HTR-8/SVneo (cell line): ENCODE measurements at regions not wholly inside any gene's neighbourhood (a gene's known extent, or its start where the extent isn't known, plus 50 kb on each side); places are given as distances from the start of the nearest gene placed in this dataset.

Source experiments
- DNase-seq: peaks from one replicate; pipeline ENCODE4 v3.0.0; 2011; ENCODE audit warnings: low spot score, mixed read lengths; ENCODE audit not compliant: insufficient read length
- FAIRE-seq: peaks from 2 replicates; lab custom pipeline; 2011; peaks lifted over from hg19 to GRCh38; lab: Jason Lieb, UNC

DNA sequence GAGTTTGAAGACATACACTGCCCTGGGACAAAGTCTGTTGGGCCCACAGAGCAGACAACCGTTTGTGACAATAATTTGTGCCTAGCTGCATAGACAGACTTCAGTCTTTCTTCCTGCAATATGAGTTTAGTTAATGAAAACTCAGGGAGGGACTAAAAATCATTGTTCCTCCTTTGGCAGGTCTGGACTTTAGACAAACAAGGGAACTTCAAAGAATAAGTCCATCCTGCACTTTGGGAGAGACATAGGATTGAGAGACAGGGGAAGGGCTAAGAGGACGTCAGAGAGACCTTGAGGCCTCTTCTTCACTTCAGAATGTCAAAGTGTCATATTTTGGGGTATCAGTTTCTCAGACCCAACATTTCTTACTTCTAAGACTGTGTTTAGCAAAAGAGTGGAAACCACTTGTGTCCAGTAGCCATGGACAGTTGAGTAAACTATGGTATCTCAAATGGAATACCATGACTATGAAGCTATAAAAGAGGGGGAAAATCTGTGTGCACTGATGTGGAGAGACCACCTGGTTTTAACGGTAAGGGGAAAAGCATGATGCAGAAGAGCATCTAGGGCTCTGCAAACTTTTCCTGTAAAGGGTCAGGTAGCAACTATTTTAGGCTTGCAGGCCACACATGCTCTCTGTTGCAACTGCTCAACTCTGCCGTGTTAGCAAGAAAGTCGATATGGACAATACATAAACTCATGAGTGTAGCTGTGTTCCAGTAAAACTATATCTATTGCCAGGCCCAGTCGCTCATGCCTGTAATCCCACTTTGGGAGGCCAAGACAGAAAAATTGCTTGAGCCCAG is 217.8 kb upstream of the SH3BP4 start:
- FAIRE-seq (no peak), DNase-seq (no peak)

DNA sequence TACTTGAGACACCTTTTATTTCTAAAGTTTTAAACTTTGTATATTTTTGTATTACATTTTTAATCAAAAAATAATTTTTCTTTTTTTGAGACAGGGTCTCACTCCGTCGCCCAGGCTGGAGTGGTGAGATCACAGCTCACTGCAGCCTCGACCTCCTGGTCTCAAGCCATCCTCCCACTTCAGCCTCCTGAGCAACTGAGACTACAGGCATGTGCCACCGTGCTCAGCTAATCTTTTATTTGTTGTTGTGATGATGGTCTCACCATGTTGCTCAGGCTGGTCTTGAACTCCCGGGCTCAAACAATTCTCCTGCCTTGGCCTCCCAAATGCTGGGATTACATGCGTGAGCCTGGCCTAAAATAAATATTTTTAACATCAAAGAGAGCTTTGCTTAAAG is 218.7 kb upstream of the SH3BP4 start:
- FAIRE-seq, result no peak
- DNase-seq, result no peak

DNA sequence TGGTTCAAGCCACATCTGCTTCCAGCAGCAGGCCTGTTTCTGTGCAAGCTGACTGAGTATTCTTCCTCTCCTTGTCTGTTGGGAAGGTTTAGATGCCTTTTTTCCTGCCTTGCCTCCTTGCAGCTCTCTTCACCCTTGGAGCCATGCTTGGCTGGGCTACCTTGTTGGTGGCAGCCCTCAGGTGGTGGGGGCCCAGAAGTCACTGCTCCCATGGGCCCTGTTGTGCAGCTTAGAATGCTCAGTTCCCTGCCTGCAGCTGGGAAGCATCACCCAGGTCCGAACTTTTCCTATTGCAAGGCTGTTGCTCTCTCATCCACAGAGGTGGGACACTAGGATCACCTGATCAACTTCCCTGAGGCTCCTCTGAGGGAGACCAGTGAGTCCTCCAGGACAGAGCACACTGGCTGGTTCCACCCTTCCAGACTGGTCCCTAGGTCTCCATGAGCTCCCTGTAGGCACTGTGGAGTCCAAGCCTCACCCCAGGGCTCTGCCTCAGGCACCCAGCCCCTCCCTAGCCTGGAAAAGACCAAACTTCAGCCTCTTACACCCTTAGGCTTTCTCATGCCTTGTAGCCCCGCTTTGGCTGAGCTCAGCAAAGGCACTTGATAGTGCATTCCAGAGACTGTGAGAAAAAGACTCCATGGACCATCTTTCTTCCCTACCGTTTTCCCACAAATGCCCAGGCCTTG is 219.3 kb upstream of the SH3BP4 start:
- FAIRE-seq, result no peak
- no peak for DNase-seq

DNA sequence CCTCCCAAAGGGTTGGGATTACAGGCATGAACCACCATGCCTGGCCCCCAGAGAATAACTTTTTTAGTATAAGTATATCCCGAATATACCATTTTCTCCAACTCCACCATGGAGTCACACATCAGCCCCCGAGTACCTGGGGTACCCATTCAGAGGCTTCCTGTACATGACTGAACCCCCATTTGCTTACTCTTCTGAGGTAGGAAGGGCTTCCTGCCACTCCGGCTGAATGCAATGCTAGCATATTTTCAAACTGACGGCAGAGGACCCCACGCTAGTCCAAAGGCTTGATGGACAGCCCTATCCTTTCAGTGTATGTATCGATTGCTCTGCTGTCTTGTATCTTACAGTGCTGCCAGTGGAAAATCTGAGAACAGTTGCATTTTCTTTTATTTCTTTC is 220.6 kb upstream of the SH3BP4 start:
- FAIRE-seq (no peak), DNase-seq (no peak)

DNA sequence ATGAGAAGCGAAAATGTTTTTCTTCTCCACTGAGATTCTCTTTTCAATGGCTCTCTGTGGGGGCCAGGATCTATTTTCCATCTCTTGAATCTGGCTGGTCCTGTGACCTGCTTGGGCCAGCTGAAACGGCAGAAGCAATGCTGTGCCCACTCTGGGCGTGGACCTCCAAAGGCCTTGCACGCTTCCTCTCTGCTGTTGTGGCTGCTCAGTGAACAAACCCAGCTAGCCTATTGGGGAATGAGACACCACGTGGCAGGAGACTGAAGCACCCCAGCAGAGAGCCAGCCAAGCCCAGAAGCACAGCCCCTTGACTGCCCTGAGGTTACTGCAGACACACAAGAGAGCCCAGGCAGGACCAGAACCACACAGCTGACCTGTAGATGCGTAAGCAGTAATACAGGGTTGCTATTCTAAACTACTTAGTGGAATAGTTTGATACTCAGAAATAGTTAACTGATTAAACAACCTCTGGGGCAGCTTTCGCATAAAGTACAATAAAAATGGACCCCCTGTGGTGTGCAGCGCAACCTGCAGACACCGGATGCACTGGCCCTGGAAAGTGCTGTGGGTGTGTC is 221.7 kb upstream of the SH3BP4 start:
- no peak for FAIRE-seq
- no peak for DNase-seq

DNA sequence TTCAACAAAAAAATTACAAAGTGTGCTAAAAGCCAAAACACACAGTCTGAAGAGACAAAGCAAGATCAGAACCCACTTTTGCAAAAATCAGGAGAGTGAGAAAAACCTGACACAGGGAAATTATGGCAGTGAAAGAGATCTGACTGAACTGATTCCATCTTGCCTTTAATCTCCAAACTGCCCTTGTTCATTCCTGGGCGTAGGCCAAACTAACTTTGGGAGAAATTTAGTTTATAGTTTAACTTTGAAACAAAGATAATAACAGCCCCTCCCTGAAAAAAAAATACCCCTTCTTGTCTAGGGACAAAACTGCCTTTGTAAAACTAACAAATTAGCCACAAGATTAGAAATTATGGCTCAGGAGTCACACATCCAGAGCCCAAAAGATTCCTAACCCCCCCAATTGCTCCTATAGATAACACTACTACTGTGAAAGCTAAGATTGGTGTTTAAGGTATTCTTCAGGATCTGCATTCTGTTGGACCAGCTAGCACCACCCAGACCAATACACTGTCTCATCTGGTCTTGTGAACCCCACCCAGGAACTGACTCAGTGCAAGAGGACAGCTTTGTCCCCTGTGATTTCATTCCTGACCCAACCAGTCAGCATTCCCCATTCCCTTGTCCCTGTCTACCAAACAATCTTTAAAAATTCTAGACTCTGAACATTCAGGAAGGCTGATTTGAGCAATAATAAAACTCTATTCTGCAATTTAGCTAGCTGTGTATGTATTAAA is 226.1 kb upstream of the SH3BP4 start:
- DNase-seq (no peak), FAIRE-seq (no peak)

DNA sequence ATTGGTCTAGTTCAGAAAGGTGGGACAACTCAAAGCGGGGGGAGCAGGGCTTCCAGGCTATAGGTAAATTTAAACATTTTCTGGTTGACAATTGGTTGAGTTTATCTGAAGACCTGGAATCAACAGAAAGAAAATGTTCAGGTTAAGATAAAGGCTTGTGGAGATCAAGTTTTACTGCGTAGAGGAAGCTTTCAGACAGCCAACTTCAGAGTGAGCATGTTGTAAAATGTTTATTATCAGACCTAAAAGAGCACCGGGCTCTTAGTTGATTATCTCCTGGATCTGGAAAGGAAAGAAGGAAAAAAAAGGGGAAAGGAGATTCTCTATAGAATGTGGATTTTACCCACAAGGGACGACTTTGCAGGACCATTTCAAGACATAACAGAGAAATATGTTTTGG is 227.0 kb upstream of the SH3BP4 start:
- FAIRE-seq (no peak), DNase-seq (no peak)

DNA sequence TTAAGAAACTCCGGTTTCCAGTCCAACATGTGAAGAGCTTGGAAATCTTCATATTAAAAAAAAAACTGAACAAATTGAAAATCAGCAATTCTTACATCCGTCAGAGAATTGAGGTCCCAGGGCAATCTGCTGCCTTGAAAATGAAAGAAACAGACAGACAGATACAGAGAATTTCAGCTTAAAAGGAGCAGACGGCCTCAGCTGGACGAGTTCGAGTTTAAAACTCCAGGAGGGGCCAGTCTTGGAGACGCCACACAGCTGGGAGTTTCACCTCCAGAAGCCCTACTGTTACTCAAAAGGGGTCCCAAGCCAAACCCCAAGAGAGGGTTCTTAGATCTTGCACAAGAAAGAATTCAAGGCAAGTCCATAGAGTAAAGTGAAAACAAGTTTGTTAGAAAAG is 226.5 kb upstream of the ARL4C start:
- DNase-seq (no peak), FAIRE-seq (no peak)

DNA sequence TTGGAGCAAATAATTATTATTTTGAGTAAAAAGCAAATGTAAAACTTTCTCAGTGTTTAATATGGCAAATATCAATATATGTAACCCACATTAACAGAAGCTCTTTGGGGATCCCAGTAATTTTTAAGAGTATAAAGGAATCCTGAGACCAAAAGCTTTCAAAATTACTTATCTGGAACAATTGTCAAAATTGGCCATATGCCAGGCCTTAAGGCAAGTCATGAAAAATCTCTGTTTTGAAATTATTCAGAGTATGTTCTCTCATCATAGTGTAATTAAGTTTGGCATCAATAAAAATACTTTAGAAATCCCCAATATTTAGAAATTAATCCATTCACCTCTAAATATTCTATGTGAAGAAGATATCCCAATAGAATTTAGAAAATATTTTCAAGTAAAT is 225.3 kb upstream of the ARL4C start:
- no peak for FAIRE-seq
- no peak for DNase-seq

DNA sequence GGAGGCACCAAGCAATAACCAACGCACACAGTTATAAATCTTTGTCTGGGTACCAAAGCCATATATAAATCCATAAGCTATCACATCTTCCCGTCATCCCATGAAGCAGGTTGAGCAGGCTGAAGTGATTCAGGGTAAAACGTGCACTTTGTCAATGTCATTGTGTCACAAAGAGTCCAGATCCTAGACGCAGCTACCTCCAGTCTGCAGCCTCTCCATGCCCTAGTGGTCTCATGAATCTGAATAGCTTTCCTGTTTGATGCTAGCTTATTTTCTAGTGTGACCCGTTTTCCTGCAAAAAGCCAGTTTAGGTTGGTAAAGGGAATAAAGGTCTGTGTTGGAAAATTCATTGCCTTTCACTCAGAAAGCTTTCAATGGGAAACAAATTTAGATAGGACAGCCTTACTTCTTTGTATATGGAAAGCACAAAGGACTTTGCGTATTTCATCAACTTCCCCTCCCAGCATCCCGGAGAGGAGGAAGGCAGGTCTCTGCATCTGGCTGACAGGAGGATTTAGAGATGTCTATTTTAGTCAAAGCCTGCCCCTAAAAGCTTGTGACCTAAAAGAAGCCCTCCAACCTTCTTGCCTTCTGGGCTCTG is 222.3 kb upstream of the ARL4C start:
- FAIRE-seq (no peak), DNase-seq (no peak)

DNA sequence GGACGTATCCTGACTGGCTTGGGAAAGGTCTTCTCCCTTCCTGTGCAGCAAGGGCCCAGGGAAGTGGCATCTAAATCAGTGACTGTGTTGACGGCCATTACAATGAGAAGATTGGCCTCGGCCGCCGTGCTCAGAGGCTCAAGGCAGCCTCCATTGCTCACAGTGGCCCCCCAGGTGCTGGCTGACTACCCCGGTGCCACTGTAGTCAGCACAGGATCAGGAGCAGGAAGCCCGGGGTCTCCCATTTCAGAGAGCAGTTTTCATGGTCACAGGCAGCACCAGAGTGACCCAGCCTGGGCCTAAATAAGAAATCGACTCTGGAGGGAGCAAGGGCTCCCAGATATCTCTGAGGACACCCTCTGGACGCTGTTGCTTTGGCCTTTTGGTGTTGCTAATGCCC is 219.4 kb upstream of the ARL4C start:
- FAIRE-seq, result no peak
- no peak for DNase-seq

DNA sequence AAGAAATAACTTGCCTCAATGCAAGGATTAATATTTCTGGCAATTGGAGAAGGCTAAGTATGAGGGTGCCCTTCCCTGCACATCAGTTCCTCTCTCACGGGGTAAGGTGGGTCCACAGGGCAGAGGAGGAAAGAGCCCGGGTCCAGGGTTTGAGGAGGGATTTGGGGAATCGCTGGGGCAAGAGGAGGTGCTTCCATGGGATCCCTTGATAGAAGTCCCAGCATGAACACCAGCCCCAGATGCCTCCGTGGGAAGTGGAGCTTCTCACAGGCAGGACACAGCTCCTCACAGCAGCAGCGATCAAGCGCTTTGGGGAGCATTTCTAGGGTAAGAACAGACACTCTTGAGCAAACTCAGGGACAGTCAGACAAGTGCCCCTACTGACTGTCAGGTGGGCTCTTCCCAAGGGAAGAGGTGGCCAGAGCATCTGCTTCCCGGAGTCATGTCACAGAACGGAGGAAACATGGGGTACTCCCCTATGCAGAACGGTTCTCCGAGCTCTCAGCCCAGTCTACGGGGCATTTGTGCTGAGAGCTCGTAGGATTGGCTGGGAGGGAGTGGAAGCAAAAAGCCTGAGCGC is 218.9 kb upstream of the ARL4C start:
- FAIRE-seq (no peak), DNase-seq (no peak)

DNA sequence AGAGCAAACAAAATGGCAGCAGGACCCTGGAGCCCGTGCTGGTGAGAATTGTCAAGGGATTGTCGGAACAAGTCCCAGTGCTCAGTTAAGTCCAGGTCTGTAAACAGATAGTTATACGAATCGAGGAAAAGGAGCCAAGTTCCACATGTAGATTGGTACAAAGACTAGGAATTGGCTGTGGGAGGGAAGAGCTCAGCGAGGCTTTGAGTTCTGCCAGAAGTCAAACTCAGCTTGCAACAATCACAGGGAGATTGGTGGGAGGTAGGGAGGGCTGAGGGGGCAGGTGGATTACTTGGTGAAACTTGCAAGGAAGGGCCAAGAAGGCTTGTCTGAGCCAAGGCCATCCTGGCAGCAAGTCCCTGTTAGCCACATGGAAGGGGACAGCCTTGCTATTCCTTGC is 217.8 kb upstream of the ARL4C start:
- DNase-seq, result no peak
- no peak for FAIRE-seq

DNA sequence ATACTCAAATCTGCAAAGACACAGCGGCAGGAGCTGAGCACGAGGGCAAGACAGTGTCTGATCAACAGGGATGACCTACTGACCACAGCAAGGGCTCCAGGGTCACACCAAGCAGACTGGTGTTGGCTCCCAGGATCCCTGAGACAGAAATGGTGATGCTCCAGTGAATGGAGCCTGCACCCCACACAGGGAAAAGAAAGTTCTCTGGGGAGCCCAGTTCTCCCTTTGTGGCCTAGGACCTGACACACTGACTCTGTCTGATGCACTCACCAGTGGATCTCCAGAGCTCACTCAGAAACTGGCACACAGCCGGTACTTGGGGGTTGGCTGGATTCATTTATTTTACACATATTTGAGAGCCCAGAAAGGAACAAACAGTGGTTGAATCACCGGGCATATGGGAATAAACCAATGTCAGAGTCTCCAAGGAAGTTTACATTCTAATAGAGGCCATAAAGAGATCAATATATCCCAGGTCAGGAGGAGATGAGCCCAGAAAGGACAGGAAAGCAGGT is 215.6 kb upstream of the ARL4C start:
- no peak for FAIRE-seq
- DNase-seq, result no peak

DNA sequence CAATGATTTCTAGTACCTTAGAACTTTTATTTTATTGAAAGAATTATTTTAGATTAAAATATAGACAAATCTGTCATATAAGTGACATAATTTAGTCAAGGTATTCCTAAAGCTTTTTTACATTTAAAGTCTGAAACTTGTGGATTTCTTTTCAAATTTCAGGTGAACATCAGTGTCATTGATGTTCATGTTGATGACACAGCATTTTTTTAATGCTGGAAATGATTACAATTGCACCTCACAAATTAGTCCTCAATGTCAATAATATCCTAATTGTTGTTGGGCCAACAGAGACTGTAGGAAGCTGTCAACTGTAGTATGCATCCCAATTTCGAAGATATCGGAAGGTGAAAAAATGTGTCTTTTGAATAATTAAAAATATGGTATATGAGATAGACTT is 214.4 kb upstream of the ARL4C start:
- FAIRE-seq, result no peak

DNA sequence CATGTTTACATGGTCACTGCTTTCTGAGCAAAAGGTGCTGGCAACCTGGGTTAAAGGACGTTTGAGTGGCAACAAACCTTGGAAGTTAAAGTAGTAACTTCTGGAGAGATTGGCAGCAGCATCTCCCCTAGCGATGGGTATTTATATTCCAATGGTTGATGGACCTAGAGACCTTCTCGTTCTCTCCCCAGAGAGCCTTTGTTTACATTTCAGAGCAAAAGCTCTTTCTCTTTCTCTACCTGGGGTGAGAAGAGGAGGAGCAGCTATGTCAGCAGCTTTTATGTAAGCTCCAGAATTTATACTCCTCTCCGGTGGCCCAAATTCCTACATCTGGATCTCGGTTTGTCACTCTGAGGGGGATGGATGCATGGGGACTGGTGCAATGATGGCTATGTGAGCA is 213.7 kb upstream of the ARL4C start:
- no peak for DNase-seq
- FAIRE-seq, result no peak

More for the DNA sequence above, 214.4 kb upstream of the ARL4C start:
- DNase-seq, result no peak

DNA sequence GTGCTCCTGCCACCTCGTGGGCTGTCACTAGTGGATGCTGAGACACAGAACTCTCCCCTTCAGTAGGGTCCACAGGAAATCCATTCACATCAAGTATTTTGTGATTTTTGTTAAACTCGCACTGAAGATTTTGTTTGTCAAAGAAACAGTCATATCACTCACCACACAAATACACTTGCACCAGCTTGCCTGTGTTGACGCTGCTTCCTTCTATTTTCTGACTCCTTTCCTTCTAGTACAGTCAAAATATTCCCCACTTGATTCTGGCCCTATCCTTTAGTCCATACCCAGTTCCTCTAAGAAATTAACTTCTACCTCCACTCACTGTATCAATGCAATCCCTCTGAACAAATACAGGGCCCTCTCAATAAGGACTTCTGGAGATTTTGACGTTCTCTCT is 213.2 kb upstream of the ARL4C start:
- FAIRE-seq, result no peak

DNA sequence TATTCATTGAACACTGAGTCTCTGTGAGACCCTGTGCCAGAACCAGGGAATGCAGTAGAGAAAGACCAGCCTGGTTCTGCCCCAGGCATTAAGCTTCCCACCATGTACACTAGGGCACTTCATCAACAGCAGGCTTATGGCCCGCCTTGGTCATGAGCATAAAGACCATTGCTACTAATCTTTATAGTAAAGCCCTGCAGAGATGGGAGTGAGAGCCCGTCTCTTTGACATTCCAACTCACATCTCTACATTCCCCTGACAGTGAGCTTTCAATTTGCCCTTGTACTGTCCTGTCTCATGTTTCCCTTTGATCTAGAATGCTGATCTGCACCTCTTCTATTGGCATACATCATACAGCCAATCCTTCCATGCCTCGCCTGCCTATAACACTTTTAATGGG is 211.8 kb upstream of the ARL4C start:
- DNase-seq (no peak), FAIRE-seq (no peak)

More for the DNA sequence above, 213.2 kb upstream of the ARL4C start:
- no peak for DNase-seq

DNA sequence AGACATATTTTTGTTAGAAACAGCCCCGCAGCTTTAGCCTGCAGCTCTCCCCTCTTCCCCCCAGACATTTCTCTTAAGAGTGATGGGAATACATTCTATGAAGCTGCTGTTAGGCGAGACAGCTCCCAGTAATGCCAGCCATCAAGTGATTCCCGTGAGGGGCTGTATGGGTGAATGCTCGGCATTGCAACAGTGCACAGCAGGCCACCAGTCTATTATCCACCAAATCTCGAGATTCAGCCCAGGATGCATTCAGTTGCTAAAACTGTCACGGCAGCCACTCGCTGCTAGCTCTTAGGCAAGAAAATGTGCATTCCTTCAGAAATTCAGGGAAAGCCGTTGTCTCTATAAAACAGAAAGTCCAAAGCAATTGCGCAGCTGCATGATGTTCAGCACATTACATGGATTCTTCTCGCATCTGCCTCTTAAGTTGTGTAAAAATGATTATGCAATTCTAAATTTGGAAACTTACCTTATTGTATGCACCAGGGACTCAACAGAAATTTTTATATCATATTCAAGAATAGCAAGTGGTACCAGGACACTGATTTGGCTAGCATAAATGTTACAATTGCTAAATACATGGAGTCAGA is 211.3 kb upstream of the ARL4C start:
- FAIRE-seq (no peak), DNase-seq (no peak)

DNA sequence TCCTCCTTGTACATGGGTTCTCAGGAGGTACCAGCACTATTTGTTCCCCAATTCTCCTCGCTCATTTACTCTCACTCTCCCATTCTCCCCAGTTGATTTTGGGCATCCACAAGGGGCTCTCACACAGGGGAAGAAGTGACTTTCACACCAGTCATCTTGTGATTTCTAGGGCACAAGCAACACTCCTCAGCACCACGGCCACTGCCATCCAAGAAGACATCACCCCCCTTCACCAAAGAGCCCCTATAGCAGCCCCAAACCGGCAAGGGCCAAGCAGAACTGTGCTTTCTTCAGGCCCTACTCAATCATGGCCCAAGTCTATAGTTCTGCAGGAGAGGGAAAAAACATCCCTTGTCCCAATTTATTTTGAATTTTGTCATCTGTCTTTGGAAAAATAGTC is 209.2 kb upstream of the ARL4C start:
- no peak for FAIRE-seq
- no peak for DNase-seq
